Cerebellar cortex (tissue), 1 donor: ENCODE measurements at regions not wholly inside any gene's neighbourhood (a gene's known extent, or its start where the extent isn't known, plus 50 kb on each side); places are given as distances from the start of the nearest gene placed in this dataset.
A peak's percentile ranks its signal among the peaks of the same experiment; 100 is the strongest.

Source experiments
- DNase-seq: peaks from one replicate; pipeline ENCODE4 v3.0.0-alpha.2; 2015; ENCODE audit warnings: low spot score

- no peak for DNase-seq
Measured at GRCh38 chr21:32134441-32135130, 144.3 kb downstream of the MIS18A start.

GRCh38 chr21:32132881-32133280 lies 146.0 kb downstream of the MIS18A start:
- DNase-seq: no peak

DNA sequence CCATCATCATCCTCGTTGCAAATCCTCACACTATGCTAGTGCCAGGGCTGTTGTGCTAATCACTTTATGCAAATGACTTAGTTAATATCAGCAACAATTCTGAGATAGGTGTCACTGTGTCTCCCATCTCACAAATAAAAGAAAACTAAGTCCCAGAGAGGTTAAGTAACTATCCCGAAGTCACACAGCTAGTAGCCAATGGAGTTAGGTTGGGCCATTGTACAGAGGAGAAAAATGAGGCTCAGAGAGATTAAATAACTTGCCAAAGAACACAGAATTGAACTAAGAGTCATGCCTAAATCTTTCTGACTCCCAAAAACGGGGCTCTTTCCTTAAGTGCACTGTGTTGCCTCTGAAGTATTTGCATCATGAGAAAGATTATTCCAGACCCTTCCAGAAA lies 146.4 kb downstream of the MIS18A start:
- DNase-seq: no peak

GRCh38 chr21:32131960-32132359 lies 146.9 kb downstream of the MIS18A start:
- peak; percentile 7 for DNase-seq

DNA sequence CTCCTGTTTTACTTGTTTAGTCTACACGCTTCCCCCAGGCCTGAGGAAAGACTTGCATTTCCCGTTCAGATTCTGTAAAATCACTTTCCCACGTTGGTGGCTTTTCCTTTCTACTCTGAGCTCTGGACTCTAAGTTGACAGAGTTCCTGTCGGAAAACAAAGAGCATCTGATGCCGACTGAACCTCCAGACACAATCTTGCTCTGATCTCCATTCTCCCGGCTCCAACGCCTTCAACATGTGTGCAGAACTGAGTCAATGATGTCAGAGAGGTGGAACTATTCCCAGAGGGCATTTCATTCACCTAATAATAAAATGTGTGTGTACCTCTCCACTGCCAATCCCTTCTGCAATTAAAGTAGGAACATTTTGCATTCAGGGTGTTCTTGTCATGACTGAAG lies 147.7 kb downstream of the MIS18A start:
- DNase-seq: no peak

GRCh38 chr21:32130031-32130891 lies 148.6 kb downstream of the MIS18A start:
- DNase-seq: no peak

DNA sequence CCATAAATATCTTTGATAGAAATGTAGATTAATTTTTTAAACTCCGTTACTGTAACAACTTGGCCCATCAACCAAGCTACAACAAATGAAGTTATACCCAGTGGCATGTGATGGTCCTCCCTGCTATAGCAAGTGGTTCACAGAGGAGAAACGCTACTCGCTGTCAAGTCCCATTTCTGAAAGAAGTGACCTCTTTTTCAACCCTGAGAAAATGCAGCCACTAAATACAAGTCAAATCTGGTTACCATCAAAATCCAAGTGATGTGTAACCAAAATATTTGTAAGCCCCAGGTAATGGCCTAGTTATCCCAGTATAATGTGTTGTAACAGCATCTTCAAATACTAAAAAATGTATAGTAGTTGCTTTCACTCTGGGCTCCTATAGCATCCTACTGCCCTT lies 151.8 kb downstream of the MIS18A start:
- DNase-seq: no peak

- no peak for DNase-seq
Measured at GRCh38 chr21:32122082-32122481, 156.8 kb downstream of the MIS18A start.

DNA sequence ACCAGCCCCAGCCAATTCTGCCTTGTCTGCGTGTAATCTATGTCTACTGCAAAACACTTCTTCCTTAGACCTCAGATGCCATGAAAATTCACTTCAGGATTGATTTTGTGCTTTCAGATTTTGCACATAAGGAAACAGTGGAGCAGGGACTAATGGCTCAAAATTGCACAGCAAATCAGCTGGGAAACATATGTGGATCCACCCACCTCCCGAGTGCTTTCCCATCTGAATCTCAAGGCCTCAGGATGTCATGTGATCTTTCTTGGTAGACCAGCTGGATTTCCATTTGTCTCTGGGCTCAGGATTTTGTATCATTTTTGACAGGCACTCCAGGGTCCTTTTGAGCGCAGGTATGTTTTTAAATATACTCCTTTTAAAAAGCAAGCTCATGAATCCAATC lies 158.6 kb downstream of the MIS18A start:
- DNase-seq: no peak

DNA sequence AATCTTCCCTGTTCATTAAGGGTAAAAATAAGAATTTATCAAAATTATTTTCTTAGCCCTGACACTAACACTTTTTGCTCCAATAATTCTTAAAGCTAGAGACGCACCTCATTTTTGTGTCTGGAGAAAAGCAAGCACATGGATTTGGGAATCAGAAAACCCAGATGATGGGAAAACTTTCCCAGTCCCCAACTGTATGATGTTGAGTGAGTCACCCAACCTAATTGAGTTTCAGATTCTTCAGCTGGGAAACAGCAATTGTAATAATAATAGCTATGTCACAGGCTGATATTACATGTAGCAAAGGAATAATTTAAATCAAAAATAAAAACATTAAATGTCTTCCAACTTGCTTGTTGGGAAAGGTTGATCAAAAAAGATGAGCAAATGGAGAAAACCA lies 159.0 kb downstream of the MIS18A start:
- DNase-seq: no peak

- no peak for DNase-seq
Measured at GRCh38 chr21:32119389-32119788, 159.5 kb downstream of the MIS18A start.

DNA sequence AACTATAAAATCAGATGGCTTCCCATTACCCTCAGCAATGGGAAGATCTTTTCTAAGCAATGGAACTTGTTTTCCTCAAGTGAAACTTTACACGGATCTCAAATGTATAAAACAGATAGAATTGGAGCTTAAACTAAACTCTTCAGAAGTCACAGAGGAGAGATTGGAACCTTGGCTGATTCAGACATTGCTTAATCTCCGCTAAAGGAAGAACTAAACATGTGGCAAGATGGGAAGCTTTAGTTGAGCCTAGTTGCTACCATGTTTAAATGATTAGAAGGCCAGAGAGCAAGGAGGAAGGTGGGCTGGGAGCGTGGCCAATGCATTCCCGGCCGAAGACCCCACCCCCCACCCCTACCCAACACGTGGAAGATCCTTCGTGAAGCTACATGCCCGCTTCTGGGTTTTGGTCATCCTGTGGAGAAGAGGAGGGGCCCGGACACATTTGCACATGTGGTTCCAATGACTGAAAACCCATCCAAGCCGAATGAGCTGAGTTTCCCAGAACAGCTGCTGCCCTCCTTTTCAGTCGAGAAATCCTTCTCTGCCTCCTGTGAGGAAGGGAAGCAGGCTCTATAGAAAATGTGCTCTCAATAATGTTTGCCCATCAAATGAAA lies 164.3 kb downstream of the MIS18A start:
- no peak for DNase-seq

GRCh38 chr21:32113486-32113885 lies 165.4 kb downstream of the MIS18A start:
- no peak for DNase-seq

DNA sequence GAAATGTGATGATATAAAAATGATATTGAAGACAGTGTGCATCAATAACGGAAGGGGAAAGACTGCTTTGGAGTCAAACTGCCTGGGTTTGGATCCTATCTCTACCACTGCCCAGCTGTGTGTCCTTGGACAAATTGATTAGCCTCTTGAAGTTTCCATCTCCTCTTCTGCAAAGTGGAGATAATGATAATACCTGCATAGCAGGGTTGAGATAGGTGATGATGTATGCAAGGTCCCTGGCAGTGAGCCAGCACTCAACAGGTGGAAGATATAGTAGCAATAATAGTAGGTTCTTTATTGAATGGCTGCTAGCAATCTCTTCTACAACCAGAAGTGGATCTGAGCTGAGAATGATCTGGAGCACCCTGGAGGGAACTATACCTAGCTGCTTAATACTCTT lies 166.7 kb downstream of the MIS18A start:
- no peak for DNase-seq

GRCh38 chr21:32108566-32108965 lies 170.3 kb downstream of the MIS18A start:
- no peak for DNase-seq

DNA sequence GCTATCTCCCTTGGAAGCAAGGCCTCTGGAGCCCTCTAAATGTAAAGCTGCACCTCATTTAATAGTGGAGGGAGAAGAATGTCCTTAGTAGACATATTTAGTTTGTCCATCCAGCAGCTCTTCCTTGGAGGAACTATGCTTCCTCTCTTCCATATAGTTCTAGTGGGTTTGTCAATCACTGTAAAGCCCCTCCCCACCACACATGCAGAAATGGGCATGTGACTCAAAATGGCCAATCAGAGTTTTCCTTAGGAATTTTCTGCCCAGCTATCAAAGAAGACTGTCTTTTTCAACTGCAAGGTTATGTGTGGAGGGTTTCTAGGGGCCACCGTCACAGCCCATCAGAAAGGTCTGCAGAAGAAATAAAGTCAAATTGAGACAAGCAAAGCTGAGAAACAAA lies 175.5 kb downstream of the MIS18A start:
- DNase-seq: no peak

GRCh38 chr21:32102426-32102825 lies 176.4 kb downstream of the MIS18A start:
- DNase-seq: no peak

DNA sequence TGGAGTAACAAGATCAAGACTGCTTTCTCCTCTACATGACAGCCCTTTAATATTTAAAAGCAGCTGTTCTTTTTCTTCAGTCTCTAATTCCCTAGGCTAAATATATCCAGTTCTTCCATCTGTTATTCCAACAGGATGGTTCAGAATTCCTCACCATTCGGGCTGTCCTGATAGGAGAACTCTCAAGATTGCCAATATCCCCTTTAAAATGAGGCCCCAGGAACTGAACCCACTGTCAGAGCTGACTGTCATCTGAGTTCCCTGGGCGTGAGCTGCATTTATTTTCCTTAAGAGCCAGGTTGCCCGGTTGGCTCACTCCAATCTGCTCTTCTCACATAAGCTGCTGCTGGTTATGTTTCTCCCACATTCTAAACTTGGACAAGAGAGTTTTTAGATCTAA lies 177.6 kb downstream of the MIS18A start:
- no peak for DNase-seq

- DNase-seq: no peak
Measured at GRCh38 chr21:32100423-32100822, 178.4 kb downstream of the MIS18A start.

DNA sequence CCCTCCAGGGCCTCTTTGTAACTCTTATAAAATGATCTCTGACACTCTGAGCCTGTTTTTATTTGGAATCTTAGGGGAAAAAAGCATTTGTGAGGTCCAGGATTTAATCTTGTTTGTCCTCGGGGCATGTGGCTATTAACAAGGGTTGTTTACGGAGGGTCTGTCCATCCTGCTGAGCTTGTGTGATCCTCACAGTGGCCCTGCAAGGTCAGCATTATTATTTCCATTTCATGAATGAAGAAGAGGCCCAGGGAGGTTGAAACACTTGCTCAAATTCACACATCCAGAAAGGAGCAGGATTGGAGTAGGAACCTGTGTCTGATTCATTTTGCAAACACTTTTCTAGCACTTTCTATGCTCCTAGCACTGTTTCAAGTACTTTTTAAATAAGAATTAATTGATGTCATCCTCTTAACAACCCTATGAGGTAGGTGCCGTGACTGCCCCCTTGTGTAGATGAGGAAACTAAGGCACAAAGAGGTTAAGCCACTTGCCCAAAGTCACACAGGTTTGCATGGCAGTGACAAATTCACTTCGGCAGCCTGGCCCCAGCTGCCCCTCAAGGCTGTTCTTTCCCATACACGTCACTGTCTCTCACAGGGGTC lies 178.9 kb downstream of the MIS18A start:
- no peak for DNase-seq

- DNase-seq: peak; percentile 13
Measured at GRCh38 chr21:32096411-32096810, 182.4 kb downstream of the MIS18A start.

DNA sequence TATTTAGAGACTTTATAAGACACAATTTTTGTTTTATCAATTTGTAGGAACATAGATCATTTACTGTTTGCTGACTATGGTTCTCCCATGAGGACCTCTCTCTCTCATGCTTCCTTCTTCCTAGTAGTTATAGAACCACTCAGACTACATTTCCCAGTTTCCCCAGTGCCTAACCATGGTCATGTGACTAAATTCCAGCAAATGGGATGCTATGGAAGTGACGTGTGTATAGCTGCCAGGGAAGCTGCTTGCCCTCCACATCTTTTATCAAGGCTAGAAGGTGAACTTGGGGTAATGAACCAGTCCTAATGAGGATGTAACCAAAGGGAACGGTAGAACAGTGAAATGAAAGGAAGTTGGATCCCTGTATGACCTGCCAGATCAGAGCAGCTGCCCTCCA lies 184.0 kb downstream of the MIS18A start:
- no peak for DNase-seq
